ENCODE measurements at regions not wholly inside any gene's neighbourhood (a gene's known extent, or its start where the extent isn't known, plus 50 kb on each side); places are given as distances from the start of the nearest gene placed in this dataset.
"Not testable (repeated sequence)": the region's sequence is repeated elsewhere in the genome, so short reads cannot be mapped to it uniquely, and the experiment has no call there.

DNA sequence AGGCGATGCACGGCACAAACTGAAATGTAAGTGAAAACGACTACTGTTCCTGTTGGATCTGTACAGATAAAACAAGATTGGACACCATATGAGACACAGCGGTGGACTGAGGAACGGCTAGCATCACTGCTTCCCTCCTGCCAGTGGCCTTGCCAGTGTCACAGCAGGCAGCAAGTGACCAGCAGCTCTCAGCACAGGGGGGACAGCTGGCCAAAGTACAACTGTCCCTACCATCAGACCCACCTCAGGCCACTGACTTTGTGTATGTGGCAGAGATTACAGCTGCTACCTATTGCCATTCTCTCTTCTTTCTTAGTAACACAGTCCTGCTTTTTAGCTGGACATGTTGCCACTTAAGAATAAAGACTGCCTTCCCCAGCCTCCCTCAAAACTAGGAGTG lies 80.0 kb upstream of the SLC66A3 start:
- DNase-seq: no peak

DNA sequence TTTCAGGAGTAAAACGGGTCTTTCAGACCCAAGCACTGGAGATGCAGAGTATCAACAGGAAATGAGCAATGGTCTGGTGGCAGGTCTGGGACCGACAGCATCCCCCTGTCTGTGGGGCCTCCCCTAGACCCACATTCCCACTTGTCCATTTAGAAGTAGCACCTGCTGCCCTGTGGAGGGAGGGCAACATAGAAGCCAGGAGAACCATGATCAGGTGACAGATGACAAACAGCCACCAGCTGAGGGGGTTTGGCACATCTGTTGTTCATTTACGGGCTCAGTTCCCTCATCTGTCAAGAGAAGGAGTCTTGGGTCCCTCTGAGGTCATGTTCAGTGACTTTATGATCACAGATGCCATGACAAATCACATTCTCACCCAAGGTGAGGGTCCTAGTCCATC lies 77.9 kb upstream of the SLC66A3 start:
- peak; percentile 26 to 80 for DNase-seq

DNA sequence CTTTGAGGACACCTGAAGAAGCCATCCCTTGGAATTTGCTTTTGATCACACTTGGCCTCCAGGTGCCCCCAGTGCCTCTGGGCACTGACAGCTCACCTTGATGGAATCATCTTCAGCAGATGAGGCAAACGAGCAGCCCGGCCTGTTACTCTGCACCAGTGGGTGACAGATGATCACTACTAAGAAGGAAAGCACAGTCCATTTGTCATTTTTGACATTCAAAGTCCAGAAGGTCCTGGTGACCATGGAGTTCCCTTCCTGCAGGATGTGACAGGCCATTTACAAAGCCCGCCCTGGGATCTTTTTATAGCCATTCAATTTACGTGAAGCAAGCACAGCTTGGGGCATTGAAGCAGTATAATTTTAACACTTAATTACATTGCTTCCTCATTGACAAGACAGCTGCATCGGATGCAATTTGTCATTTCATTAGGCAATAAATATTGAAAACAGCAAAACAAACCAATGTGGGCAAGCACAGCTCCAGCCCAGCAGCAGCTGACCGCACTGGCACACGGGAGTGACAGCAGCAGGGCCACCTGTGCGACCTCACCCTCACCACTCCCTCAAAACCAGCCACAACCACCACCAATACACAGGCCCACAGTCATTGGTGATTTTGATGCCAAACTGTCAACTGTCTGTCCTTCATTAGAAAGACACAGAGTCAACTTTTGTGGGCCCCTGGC lies 76.0 kb upstream of the SLC66A3 start:
- DNase-seq: no peak

DNA sequence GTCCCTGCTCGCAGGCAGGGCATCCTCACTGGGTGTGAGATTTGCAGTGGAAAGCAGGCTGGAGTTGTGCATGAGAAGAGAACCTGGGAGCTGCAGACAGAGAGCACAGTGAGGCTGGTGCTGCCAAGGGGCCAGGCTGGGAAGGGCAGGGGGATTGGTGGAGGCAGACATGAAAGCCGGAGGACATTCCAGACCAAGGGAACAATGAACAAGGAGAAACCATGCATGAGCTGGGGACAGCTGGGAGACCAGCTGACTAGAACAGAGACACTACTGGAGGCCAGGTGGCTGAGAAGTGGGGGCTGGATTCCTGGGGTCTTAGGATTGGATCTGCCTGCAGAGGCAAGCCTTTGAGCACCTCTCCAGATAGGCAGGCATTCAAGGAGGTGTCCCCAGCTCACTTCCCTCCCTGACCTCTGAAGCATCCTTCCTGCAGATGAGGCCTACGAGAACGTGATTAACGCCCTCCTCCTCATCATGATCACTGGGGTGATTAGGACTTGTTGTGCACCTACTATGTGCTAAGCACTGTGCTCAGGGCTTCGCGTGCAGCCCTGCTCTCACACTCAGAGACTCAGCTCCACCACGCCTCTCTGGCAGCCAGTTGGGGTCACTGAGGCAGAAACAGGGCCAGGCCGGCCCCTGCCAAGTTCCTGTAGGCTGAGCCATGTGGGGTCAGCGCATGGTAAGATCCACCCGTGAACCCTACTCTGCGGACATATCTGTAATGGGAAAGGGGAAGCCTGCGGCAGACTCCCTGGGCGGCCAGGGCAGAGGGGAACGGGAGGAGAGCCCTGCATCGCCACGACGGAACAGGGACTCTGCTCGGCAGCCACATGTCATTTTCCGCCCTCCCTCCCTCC lies 74.8 kb upstream of the SLC66A3 start:
- DNase-seq: peak; percentile 96

DNA sequence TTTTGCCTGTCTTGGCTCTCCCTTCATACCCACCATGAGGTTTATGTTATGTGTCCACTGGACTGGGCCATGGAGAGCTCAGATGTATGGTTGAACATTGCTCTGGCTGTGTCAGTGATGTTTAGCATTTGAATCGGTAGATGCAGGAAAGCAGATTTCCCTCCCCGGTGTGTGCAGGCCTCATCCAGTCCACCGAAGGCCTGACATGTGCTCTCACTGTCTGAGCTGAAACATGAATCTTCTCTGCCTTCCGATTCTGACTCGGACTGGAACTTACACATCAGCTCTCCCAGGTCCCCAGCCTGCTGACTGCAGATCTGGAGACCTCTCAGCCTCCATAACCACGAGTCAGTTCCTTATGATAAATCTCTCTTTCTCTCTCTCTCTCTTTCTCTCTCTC lies 72.4 kb upstream of the SLC66A3 start:
- no peak for DNase-seq

DNA sequence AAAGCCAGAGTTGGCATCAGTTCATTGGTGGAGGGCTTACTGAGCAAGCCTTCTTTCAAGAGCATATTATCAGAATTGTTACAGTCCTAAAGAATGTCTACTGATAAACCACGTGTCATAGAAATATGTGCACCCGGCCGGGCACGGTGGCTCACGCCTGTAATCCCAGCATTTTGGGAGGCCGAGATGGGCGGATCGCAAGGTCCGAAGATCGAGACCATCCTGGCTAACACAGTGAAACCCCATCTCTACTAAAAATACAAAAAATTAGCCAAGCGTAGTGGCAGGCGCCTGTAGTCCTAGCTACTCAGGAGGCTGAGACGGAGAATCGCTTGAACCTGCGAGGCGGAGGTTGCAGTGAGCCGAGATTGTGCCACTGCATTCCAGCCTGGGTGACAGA lies 66.4 kb upstream of the SLC66A3 start:
- not testable (repeated sequence) for DNase-seq

DNA sequence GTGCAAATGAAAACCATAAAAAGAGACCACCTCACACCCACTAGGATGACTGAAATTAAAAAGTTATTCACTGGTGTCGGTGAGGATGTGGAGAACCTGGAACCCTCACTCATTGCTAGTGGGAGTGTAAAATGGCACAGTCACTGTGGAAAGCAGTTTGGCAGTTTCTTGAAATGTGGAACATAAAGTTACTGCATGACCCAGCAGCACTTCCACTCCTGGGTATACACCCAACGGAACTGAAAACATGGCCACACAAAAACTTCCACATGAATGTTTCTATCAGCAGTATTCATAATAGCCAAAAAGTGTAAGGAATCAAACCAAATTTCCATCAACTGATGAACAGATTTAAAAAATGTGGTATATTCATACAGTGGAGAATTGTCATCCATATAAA lies 65.1 kb upstream of the SLC66A3 start:
- DNase-seq: no peak

DNA sequence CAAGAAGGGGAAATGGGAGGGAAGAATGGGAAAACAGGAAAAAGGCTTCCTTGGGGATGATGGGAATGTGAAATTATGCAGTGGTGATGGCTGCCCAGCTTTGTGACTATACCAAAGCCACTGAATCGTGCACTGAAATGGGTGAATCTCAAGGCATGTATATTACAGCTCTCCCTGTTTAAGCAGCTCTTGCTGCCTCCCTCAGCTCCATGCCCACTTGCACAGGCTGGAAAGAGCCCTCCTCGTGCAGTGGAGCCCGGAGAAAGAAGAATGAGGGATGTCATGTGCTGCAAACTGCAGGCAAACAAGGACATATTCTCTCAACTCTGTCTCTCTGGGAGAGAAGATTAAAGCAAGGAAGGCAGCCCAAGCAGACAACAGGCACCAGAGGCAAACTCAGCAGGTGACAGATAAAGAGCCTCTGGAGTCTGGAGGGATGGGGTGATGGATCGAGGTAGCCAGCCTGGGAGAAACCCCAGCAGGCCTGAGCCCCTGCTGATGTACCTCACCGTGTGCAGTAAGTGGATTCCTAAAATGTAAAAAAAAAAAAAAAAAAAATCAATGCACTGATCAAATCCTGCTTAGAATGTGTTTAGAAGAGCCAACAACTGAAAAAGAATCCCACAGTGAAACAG lies 62.4 kb upstream of the SLC66A3 start:
- DNase-seq: no peak

DNA sequence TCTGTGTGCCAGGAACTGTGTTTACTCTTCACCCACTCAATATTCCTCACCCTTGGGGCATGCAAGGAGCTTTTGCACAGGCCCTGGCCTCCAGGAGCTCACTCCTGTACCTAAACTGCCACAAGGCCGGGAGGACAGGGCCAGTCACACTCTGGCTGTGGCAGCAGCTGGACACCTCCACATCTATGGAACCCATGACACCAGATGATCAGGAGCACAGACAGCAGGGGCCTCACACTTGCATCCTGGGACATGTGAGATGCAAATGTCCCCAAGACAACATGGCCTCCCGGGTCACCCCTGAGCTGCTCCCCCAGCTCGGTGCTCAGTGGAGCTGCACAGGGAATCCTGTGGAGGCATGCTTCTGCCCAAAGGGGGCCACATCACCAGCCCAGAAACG lies 61.8 kb upstream of the SLC66A3 start:
- DNase-seq: no peak

DNA sequence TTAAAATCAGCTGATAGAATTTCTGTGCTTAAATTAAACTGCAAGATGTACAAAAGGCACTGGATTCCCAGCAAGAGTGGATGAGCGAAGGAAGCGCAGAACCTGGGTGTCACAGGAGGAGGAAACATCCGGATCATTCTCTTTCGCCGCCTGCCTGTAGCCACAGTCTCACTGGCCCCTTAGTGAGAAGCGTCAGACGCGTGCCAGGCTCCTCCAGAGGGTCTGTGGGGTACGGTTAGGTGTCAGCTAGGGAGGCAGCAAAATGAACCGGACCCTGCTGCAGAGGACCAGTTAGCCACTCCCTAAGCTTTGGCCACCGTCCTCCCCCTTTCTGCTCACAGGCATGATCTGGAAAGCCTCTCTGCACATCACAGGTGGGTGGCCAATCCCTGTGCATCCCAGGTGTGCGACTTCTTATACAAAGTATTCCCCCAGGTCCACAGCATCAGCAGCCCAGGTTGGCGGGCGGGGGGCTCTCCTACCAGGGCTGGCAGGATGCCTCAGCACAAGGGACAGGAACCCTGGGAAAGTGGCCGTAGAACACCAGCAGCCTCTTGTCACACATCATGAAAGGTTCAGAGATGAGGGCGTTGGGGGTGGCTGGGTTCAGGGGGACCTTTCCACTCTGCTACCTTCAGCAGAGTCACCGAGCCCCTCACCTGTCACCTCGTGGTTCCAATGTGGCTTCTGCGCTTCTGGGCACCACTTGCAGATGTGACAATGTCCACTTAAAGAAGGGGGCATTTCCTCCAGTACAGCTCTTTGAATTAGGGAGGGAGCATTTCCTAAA lies 61.1 kb upstream of the SLC66A3 start:
- DNase-seq: no peak

DNA sequence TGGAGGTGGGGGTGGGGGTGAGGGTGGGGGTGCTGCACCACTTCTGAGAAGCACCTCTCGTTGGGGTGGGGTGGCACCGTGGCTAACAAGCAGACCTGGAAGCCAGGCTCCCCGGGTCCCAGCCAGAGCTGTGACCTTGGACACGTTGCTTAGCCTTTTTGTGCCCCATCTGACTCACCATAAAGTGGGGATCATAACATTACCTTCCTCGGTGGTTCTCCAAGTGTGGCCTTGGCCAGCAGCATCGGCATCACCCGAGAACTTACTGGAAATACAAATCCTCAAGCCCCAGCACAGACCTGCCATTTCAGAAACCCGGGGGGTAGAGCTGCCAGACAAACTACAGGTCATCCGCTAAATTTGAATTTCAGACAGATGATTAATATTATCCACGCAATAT lies 58.7 kb upstream of the SLC66A3 start:
- no peak for DNase-seq

DNA sequence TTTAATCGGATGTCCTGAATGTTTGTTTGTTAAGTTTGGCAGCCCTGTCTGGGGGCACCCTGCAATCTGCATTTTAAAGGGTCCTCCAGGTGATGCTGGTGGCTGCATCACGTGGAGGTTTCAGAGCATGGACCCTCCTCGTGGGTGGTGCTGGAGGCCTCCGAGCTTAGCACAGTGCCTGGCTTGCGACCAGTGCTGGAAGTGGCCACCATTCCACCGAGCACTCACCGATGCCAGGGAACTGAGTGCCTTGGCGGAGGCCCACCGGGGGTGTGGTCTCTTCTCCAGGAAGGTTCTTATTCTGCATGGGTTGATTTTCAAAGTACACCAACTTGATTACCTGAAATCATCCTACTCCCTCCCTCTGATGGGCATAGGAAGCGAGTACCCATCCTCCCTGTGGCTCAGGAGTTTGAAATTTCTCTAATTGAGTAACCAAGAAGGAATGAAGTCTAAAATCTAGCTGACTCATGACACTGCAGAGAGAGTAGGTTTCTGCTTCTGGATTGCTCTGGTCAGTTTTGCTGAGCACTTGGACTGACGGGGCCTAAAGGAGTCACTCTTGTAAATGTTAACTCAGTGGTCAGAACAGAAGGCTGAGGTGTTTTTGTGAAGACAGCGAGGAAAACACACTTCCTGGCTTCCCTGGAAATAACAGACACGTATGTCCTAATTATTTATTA lies 58.1 kb upstream of the SLC66A3 start:
- no peak for DNase-seq

DNA sequence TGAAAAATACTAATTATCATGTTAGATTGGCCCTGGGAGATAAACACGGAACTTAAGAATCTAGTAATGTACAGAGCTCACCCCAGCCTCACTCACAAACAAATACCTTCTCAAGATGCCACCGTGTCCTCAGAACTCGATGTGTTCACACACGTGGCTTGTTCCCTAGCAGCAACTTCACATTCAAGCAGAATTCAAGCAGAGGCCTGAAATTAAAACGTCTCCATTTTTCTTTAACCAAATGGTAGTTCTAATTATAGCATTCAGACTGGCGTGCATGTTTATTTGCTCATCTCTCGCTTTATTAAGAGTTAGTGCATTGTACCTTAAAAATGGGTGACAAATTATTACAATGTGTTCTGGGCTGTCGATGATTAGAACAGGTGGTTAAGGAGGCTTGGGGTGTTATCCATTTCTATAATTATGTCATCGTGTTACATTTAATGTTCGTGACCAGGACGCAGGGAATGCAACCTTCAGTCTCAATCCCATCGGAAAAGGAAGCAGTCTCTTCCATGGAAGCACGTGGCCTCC lies 57.3 kb upstream of the SLC66A3 start:
- DNase-seq: peak in 1 of 2 experiments; percentile 63

DNA sequence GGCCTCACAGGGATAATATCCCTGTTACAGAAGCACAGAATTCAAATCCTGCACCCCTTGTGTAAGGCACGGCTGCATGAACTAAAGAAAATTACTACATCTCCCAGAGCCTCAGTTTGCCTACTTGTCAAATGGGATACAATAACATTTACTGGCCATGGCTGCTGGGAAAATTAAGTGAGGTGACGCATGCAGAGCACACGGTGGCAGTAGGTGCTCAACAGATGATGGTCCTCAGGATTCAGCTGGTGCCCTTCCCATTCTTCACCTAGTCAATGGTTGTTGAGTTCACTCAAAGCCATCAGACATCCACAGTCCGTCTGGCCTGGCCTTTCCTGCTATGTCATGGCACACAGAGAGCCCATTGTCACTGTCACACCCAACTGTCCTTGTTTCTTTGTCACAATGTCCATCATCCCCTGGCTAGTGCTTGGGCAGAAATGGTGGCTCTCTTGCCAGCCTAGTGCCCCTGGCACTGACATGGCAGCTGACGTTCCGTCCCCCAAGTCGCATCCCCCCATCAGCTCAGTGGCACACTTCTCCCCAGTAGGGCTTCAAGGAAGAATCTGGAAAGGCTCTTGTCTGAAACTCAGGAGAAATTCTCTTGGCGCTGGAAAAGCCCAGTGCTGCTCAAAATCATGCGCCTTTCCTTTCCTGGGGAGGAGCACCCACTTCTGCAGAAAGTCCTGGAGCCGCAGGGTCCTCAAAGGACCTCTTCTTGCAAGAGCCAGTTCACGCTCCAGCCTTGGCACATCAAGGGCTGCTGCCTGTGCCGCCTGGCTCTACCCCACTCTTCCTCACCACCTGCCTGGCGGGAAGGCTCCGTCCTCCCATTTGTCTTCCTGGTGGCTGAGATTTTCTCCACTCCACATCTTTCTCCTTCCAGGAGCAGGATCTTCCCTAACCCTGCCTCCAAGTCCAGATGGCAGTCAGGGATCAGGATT lies 55.9 kb upstream of the SLC66A3 start:
- no peak for DNase-seq

DNA sequence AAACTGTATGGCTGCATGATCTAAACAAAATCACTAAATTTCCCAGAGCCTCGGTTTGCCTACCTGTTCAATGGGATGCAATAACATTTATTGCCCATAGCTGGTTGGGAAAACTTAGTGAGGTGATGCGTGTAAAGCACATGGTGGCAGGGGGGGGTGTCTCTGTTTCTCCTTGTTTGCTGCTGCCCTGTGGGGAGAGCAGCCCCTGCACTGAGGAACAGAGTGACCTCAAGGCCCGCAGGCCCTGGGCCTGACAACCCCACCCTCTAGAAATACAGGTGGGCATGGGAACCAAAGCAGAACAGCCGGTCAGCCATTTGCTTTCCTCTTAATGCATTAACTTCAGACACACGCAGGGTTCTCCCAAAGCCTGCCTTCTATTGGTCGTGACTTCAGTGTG lies 55.1 kb upstream of the SLC66A3 start:
- no peak for DNase-seq

DNA sequence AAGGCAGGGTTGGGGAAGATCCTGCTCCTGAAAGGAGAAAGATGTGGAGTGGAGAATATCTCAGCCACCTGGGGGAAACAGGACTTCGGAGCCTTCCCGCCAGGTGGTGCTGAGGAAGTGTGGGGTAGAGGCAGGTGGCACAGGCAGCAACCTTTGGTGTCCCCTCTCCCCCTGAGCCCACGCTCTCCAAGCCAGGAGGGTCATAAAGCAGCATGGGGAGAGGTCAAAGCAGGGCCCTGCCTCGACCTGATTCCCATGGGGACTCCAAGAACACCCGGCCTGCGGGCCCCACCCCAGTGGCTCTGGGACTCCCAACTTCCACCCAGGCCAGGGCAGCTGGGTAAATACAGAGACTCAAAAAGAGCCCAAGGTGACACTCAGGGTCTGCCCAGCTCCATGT lies 54.3 kb upstream of the SLC66A3 start:
- no peak for DNase-seq

DNA sequence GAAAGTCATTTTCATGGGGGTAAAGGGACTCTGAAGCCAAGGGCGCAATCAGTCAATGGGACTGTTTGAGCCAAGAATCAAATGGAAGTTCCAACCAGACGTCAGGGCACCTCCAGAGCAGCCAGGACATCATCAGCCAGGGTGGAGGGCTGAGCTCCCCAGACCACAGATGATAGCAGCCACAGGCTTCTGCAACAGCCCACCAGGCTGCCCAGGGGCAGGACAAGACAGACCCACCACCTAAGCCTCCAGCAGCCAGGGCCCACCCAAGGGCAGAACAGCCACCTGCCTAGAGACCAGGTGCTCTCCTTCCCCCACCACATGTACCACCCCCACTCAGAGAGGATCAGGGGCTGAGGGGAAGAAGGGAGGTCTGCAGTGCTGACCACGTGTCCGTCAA lies 53.8 kb upstream of the SLC66A3 start:
- peak in 1 of 2 experiments; percentile 15 for DNase-seq

DNA sequence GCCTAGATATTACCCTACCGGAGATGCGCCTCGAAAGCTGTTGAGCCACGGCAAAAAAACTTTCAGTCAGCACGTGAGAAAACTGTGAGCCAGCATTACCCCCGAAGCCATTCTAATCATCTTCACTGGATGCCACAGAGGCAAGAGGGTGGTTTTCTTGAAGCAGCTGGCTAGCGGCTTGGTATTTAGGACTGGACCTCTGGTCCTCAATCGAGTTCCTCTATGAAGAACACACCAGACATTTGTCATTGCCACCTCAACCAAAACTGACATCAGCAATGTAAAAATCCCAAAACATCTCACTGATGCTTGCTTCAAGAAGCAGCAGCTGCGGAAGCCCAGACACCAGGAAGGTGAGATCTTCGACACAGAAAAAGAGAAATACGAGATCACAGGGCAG lies 52.8 kb upstream of the SLC66A3 start:
- no peak for DNase-seq

DNA sequence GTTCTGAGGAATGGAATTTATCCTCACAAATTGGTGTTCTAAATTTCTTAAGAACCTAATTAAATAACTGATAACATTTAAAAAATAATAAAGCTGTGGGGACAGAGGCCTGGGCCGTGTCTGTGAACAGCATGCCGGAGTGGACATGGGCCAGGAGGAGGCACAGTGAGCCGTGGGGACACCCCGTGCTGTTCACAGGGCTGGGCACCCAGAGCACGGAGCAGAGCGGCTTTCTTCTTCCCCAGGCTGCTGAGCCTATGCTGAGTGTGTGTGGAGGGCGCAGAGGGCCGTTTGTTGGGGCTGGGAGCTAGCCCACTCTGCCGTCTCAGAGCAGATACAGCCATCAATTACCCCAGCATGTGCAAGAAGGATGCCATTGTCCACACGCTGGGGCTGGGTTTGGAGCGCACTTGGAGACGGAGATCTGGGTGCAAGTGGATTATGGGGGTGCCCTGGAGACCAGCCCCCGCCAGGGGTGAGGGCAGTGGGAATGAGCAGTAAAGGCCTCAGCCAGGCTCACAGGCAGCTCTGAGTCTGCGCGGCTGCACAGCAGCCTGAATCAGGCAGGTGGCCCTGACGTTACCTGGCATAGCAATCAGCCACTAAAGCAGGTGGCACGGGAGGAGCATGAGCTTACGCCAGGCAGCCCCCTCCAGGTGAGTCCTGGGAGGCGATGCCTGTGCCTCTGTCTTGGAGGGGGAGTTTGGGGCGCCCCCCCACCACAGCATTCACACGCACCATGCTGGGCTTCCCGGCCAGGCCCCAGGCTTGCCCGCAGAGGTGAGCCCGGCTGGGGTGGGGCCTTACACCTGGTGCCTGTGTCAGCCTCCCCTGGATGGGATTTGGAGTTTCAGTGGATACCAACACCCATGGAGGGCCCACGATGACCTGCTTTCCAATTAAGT lies 52.1 kb upstream of the SLC66A3 start:
- DNase-seq: no peak
